ENCODE measurements at regions not wholly inside any gene's neighbourhood (a gene's known extent, or its start where the extent isn't known, plus 50 kb on each side); places are given as distances from the start of the nearest gene placed in this dataset.

DNA sequence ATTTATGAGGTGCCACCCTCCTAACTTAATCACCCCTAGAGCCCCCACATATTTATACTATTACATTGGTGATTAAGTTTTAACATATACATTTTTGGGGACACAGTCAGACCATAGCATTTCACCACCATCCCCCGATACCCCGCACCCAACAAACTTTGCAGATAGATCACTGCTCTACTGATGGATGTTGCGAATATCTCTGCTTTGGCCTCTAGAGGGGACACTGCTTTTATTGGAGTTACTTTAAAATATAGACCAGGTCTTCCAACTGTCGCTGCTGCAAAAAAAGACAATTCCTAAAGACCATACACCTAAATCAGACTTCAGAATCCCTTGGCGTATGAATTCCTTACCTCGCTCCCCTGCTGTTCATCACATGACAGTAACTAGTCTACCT, 115.8 kb upstream of the FSHR start:
- TF ChIP-seq CTCF (IDR thresholded peaks at IDR 0.05) (no peak), RAD21 (IDR thresholded peaks at IDR 0.05; ENCODE audit: low read length) (no peak), SIN3A (IDR thresholded peaks at IDR 0.05; ENCODE audit: borderline replicate concordance, low read depth, low read length) (no peak), POLR2AphosphoS5 (IDR thresholded peaks at IDR 0.05; ENCODE audit: low read depth, low read length) (no peak)
- TF ChIP-seq, protein P1, sequence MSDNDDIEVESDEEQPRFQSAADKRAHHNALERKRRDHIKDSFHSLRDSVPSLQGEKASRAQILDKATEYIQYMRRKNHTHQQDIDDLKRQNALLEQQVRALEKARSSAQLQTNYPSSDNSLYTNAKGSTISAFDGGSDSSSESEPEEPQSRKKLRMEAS (IDR thresholded peaks at IDR 0.05; ENCODE audit: low read depth) = no peak

All from SK-N-SH (cell line).